ENCODE measurements at regions not wholly inside any gene's neighbourhood (a gene's known extent, or its start where the extent isn't known, plus 50 kb on each side); places are given as distances from the start of the nearest gene placed in this dataset.

DNA sequence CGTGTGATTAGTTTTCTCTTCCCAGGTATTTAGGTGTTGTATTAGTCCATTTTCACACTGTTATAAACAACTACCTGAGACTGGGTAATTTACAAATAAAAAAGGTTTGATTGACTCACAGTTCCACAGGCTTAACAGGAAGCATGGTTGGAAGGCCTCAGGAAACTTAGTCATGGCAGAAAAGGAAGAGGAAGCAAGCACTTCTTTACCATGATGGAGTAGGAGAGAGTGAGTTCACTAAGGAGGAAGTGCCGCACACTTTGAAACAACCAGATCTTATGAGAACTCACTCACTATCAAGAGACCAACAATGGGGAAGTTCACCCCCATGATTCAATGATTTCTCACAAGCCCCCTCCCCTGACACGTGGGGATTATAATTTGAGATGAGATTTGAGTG lies 1343.7 kb upstream of the GOT2 start:
- TF ChIP-seq, protein P1, sequence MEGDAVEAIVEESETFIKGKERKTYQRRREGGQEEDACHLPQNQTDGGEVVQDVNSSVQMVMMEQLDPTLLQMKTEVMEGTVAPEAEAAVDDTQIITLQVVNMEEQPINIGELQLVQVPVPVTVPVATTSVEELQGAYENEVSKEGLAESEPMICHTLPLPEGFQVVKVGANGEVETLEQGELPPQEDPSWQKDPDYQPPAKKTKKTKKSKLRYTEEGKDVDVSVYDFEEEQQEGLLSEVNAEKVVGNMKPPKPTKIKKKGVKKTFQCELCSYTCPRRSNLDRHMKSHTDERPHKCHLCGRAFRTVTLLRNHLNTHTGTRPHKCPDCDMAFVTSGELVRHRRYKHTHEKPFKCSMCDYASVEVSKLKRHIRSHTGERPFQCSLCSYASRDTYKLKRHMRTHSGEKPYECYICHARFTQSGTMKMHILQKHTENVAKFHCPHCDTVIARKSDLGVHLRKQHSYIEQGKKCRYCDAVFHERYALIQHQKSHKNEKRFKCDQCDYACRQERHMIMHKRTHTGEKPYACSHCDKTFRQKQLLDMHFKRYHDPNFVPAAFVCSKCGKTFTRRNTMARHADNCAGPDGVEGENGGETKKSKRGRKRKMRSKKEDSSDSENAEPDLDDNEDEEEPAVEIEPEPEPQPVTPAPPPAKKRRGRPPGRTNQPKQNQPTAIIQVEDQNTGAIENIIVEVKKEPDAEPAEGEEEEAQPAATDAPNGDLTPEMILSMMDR (IDR thresholded peaks at IDR 0.05; ENCODE audit: extremely low read depth, low read depth, low read length), result no peak
- no peak for DNase-seq (ENCODE audit: insufficient read length, low spot score, missing footprints)
- H4K20me1 ChIP-seq (ENCODE audit: insufficient read depth, low read length), result no peaks in the 10 kb centered on the region
- H3K36me3 ChIP-seq (ENCODE audit: insufficient read depth, low read length), result no peaks in the 10 kb centered on the region
- no peak overlapping the region for H3K27ac ChIP-seq (ENCODE audit: low read depth, low read length)
- no peak overlapping the region for H3K4me2 ChIP-seq (ENCODE audit: insufficient read depth, low read length)
- no peaks in the 10 kb centered on the region for H3K79me2 ChIP-seq (ENCODE audit: insufficient read depth, low read length)
- no peaks in the 10 kb centered on the region for H3K9me3 ChIP-seq (ENCODE audit: low read depth, low read length)
- no peaks in the 10 kb centered on the region for H3K4me1 ChIP-seq (ENCODE audit: insufficient read depth, low read length)
- no peak overlapping the region for H3K4me3 ChIP-seq (ENCODE audit: insufficient read depth, low read length)
- H3K27me3 ChIP-seq (ENCODE audit: insufficient read depth, low read length), result no peaks in the 10 kb centered on the region
- no peak overlapping the region for H2AFZ ChIP-seq (ENCODE audit: low read length)

DNA sequence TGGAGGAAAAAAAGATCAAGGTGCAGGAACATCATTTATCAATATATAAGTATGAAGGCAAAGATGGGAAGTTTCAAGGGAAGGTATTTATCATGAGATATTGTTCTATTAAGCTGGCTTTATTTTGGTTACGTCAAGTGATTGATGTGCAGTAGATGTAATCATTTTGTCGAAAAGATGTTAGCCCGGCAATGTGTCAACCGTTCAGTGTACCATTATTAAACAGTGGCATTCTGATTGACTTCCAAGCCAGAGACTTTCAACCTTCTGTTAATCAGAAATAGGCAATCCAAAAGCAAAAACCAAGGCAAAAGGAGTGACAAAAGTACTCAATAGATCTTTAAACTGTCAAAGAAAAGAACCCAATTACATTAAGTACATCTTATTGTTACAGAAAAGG lies 1340.3 kb upstream of the GOT2 start:
- Histone ChIP-seq H2AFZ (ENCODE audit: low read length) (no peak overlapping the region), H3K4me2 (ENCODE audit: insufficient read depth, low read length) (no peak overlapping the region), H3K27ac (ENCODE audit: low read depth, low read length) (no peak overlapping the region), H4K20me1 (ENCODE audit: insufficient read depth, low read length) (no peaks in the 10 kb centered on the region), H3K4me3 (ENCODE audit: insufficient read depth, low read length) (no peak overlapping the region), H3K27me3 (ENCODE audit: insufficient read depth, low read length) (no peaks in the 10 kb centered on the region), H3K9me3 (ENCODE audit: low read depth, low read length) (no peaks in the 10 kb centered on the region), H3K36me3 (ENCODE audit: insufficient read depth, low read length) (no peaks in the 10 kb centered on the region), H3K79me2 (ENCODE audit: insufficient read depth, low read length) (no peaks in the 10 kb centered on the region), H3K4me1 (ENCODE audit: insufficient read depth, low read length) (no peaks in the 10 kb centered on the region)
- TF ChIP-seq, protein P1 (IDR thresholded peaks at IDR 0.05; ENCODE audit: extremely low read depth, low read depth, low read length), result no peak
- no peak for DNase-seq (ENCODE audit: insufficient read length, low spot score, missing footprints)

DNA sequence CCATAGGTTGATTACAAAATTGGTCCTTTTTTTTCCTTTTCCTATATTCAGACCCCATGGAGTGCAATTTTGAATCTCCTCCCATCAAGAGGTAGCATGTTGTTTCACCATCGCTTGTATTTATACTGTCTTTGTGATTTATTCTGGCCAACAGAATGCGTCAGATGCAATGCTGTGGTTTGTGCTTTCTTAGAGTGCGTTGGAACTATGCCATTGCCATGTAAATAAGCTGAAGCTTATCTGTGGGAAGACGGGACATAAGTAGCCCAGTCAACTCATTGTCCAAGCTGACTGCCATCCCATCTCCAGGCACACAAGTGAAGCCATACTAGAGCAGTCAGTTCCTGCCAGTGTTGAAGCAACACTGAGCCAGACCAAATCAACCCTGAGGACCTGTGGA lies 1339.3 kb upstream of the GOT2 start:
- Histone ChIP-seq H3K4me2 (ENCODE audit: insufficient read depth, low read length) (no peak overlapping the region), H3K9me3 (ENCODE audit: low read depth, low read length) (no peaks in the 10 kb centered on the region), H4K20me1 (ENCODE audit: insufficient read depth, low read length) (no peaks in the 10 kb centered on the region), H3K79me2 (ENCODE audit: insufficient read depth, low read length) (no peaks in the 10 kb centered on the region), H3K4me1 (ENCODE audit: insufficient read depth, low read length) (no peaks in the 10 kb centered on the region), H3K4me3 (ENCODE audit: insufficient read depth, low read length) (no peak overlapping the region), H3K27me3 (ENCODE audit: insufficient read depth, low read length) (no peaks in the 10 kb centered on the region), H2AFZ (ENCODE audit: low read length) (no peak overlapping the region), H3K36me3 (ENCODE audit: insufficient read depth, low read length) (no peaks in the 10 kb centered on the region), H3K27ac (ENCODE audit: low read depth, low read length) (no peak overlapping the region)
- DNase-seq (ENCODE audit: insufficient read length, low spot score, missing footprints), result no peak
- TF ChIP-seq, protein P1 (IDR thresholded peaks at IDR 0.05; ENCODE audit: extremely low read depth, low read depth, low read length), result no peak

DNA sequence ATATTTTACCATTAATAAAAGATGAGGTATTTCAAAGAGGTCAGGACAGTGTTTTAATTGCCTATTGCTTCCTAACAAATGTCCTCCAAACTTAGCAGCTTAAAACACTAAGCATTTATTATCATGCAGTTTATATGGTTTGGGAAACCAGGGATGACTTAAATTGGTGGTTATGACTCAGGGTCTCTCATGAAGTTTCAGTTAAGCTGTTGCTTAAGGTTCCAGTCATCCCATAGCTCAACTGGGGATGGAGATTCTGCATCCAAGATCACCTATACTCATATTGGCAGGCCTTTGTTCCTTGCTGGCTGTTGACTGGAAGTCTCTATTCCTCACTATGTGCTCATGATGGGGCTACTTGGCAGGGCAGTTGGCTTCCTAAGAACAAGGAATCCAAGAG lies 1329.9 kb upstream of the GOT2 start:
- no peaks in the 10 kb centered on the region for H3K79me2 ChIP-seq (ENCODE audit: insufficient read depth, low read length)
- no peaks in the 10 kb centered on the region for H3K36me3 ChIP-seq (ENCODE audit: insufficient read depth, low read length)
- no peaks in the 10 kb centered on the region for H3K9me3 ChIP-seq (ENCODE audit: low read depth, low read length)
- H2AFZ ChIP-seq (ENCODE audit: low read length), result no peak overlapping the region
- TF ChIP-seq, protein P1 (IDR thresholded peaks at IDR 0.05; ENCODE audit: extremely low read depth, low read depth, low read length), result no peak
- H4K20me1 ChIP-seq (ENCODE audit: insufficient read depth, low read length), result no peaks in the 10 kb centered on the region
- H3K27ac ChIP-seq (ENCODE audit: low read depth, low read length), result no peak overlapping the region
- no peaks in the 10 kb centered on the region for H3K27me3 ChIP-seq (ENCODE audit: insufficient read depth, low read length)
- no peaks in the 10 kb centered on the region for H3K4me1 ChIP-seq (ENCODE audit: insufficient read depth, low read length)
- no peak overlapping the region for H3K4me2 ChIP-seq (ENCODE audit: insufficient read depth, low read length)
- DNase-seq (ENCODE audit: insufficient read length, low spot score, missing footprints), result no peak
- no peak overlapping the region for H3K4me3 ChIP-seq (ENCODE audit: insufficient read depth, low read length)
